HG03442 (cell line): ENCODE measurements at regions not wholly inside any gene's neighbourhood (a gene's known extent, or its start where the extent isn't known, plus 50 kb on each side); places are given as distances from the start of the nearest gene placed in this dataset.

Source experiments
- ATAC-seq: cut with Tn5 transposase; IDR thresholded peaks from one replicate; pipeline ENCODE4 v1.9.1; 2021; ENCODE audit warnings: mild to moderate bottlenecking, moderate library complexity; ENCODE audit not compliant: unreplicated experiment

- ATAC-seq: no peak
Observed at GRCh38 chr5:89942171-89942570, 467.4 kb downstream of the CETN3 start.

GRCh38 chr5:89936576-89936975 lies 473.0 kb downstream of the CETN3 start:
- no peak for ATAC-seq

DNA sequence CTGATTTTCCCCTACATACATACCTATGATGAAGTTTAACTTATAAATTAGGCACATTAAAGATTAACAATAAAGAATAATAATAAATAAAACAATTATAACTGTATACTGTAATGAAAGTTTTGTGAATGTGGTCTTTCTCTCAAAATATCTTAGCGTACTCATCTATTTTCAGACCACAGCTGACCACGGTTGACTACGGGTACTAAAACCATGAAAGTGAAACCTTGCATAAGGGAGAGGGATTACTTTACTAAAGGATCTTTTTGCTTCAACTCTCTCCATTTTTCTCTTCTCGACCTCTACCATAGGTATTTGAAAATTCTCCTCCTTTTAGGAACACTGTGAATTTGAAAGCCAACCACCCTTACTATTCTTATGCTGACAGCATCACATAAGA lies 475.5 kb downstream of the CETN3 start:
- no peak for ATAC-seq

GRCh38 chr5:89932771-89933181 lies 476.8 kb downstream of the CETN3 start:
- ATAC-seq: no peak

DNA sequence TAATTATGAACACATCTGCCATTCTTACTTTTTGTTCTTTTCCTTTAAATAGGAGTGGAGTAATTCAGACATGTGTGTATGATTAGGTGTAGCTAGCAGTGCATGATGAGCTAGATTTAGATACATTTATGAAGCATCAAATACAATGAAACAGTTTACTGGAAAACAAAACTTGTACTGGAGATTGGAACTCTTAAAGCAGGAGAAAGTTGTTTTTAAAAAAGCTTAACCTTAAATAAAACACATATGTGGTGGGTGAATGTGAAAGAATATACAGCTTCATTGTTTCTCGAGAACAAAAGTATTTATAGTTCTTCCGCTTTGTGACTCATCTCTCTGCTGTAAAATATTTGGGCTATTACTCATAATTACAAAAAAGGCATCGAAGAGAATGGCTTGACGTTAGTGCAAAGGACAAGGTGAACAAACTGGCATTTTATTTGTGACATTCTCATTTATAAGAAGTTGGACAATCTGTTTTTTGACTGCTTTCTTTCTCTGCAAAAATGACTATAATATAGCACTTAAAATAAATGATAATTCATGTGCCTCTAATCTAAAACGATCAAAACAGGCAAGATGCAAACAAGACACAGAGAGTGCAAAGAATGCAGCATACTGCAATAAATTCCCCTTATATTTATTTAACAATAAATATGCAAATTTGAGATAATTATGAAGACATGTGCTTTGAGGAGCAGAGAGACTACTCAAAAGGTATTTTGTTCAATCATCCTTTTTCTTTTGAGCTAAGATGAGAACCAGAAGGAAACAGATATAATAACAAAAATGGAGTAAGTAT lies 478.8 kb downstream of the CETN3 start:
- ATAC-seq: peak; percentile 87

GRCh38 chr5:89929834-89930233 lies 479.7 kb downstream of the CETN3 start:
- ATAC-seq: no peak

GRCh38 chr5:89929173-89929572 lies 480.4 kb downstream of the CETN3 start:
- no peak for ATAC-seq

GRCh38 chr5:89922161-89922560 lies 487.4 kb downstream of the CETN3 start:
- ATAC-seq: no peak

DNA sequence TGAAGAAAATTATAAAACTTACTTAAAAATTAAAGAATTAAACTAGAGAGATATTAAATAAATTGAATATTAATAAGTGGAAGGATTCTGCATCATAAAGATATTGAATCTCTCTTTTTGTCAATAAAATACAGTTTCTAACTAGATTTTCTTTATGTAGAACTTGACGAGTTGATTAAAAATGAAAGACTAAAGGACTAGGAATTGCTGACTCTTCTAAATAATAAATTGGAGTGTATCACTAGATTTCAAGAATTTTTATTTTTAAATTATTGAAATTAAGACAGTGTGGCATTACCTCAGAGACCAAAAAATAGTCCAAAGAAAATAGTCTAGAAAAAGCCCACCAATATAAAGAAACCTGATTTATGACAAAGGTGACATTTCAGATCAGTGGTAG lies 492.4 kb downstream of the CETN3 start:
- no peak for ATAC-seq

GRCh38 chr5:89916131-89916530 lies 493.4 kb downstream of the CETN3 start:
- no peak for ATAC-seq

DNA sequence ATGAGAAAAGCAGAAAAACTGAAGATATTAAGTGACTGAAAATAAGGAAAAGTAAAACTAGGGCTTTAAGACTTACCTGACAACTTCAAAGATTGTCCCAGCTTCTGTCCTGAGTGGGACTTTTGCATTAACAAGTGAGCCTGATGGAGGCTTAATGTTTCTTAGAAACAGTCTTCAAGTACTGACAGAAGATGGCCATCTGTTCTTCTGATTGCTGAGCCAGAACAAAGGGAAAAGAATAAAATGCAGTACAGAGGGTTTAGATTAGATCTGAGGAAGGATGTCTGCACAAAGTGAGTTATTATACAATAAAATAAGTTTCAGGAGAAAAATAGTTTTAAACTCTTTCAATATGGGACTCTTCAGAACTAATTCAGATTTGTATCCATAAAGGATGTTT lies 500.7 kb downstream of the CETN3 start:
- no peak for ATAC-seq

- no peak for ATAC-seq
Observed at GRCh38 chr5:89904442-89904841, 505.1 kb downstream of the CETN3 start.

DNA sequence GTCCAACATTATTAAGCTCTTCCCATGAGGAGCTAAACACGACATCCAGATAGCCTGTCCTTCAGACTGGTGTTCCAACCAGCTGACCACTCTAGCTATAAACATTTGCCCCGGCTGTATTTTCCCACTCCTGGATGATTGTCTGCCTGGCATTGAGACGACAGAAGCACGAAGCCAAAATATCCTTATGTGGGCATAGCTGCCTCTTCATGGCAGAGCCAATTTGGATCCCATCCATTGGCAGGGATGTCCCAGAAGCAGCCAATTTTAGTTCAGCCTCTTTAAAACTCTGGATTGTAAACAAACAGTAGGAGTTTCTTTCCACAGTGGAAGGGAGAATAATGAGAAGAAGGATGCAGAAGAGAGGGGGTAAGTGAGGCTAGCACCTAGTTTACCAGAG lies 507.6 kb downstream of the CETN3 start:
- no peak for ATAC-seq

GRCh38 chr5:89901346-89901745 lies 508.2 kb downstream of the CETN3 start:
- ATAC-seq: no peak

DNA sequence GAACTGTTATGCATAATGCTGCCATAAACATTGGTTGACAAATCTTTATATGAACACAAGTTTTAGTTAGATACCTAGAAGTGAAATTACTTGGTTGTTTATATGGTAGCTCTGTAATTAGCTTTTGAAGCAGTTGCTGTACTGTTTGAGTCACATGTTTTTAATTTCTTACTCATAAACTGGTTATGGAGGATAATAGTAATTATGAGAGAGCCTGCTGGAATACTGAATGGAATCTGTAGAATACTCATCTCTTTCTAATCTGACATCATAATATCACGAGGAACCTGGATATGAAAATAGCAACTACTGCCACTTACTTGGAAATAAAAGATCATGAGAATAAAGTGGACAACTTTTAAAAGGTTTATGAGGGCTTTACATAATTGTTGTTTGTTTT lies 509.2 kb downstream of the CETN3 start:
- no peak for ATAC-seq

DNA sequence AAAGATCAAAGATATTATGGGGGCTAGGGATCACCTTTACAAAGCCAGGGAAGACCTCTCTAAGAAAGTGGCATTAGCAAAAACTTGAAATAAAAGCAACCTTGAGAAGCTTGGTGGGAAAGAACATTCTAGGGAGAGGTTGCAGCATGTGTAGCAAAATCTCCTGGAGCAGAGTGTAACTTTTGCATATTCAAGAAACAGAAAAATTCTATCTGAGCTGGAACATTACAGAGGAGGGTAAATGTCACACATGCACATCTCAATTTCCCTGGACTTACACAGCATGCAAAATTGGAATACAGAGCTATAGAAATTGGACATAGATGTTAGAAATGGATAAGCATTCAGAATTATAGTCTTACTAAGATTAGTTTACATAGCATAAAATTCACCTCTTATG lies 510.0 kb downstream of the CETN3 start:
- ATAC-seq: no peak

DNA sequence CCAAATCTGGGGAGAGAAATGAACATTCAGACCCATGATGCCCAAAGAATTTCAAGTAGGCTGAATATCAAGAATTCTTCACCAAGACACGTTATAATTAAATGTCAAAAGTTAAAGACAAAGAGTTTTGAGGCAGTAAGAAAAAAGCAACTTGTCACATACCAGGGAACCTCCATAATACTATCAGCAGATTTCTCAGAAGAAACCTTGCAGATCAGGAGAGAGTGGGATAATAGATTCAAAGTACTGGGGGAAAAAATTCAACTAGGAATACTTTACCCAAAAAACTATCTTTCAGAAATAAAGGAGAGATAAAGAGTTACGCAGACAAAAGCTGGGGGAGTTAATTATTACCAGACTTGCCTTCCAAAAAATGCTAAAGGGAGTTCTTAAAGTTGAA lies 516.0 kb downstream of the CETN3 start:
- no peak for ATAC-seq

DNA sequence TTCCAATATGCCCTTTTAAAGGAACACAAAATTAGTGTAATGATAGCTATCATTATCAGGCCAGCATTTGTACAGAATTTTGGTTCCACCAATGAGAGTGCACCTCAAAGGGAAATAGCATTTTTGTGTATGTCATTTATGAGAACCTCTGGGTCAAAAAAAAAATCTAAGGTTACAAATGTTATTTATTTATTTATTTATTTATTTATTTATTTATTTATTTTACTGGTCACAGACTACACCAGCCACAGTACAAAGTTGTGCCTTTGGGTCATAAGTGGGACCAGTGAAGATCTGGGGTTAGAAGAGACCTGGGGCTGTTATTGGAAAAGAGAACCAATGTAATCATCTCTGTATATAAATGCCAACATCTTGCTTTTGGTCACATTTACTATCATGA lies 523.9 kb downstream of the CETN3 start:
- no peak for ATAC-seq

DNA sequence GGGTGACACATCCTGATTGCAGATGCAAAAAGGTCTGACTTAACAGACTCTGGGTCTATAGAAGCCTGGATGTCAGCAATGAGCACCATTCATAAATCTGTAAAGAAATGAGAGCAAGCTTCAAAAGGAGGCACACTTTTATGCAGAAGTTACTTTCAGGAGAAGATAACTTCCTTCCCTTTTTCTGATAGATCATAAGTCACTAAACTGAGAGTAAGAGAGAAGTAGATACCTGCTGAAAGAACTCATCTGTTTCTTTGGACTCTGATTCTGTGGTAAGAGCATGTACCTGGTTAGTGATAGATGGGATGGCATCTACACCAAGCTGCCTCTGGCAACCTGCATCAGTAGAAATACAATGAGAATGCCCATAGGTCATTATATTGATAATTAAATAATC lies 525.6 kb downstream of the CETN3 start:
- no peak for ATAC-seq

DNA sequence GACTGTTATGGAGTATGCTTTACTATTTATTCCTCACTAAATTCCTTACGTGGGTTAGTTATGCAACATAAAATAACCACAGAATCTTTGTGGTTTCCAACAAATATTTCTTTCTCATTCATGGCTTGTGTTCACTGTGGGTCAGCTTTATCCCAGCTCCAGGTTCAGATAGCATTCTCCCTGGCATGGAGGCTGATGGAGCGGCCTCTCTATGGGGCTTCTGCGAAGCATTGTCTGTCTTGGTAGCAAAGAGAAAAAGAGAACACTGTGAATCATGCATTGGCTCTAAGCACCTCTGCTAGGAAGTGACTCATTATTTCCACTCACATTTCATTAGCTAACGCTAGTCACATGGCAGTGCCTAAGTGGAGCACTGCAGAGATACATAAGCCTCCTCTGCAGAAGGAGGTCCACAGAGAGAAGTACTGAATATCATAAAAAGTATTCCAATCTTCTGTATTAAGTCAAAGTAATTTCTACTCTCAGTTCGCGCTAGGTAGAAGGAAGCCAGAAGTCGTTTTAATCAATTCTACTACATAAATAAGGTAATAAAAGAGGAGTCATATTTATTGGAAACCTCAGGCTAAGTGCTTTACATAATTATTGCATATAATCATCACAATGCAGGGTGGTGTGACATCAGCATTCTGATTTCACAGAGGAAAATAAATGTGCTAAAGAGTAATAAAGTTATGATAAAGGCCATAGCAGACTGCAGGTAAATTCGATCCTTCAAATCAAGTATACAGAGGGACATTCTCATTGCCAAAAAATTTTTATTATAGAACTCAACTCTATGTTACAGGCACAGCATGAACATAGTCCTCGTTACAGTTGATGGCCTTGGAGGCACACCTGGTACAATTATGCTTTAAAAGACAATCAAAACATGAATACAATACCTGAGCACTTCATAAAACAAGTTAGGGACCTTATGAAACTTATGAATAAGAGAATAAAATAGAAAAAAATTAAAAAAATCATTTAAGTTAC lies 531.1 kb downstream of the CETN3 start:
- ATAC-seq: no peak

DNA sequence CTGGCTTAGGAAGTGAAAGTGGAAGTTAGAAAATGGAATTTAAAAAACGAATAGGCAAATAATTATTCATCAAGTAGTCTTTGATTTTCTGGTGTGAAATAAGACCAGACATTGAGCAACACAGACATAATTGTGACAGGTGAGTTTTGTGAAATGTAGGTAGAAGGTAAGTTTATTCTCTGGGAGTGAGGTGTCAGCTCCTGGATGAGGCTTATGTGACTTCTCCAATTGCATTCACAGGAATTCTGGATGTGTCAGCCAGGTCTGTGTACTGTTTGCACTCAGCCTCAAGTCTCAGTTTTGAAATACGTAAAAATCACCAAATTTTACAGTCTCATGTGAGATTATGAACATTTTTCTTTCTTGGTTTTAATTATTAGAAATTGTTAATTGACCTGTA lies 537.6 kb downstream of the CETN3 start:
- ATAC-seq: no peak

- no peak for ATAC-seq
Observed at GRCh38 chr5:89869346-89869745, 540.2 kb downstream of the CETN3 start.
